Mammary epithelial cell (primary cell): ENCODE measurements at regions not wholly inside any gene's neighbourhood (a gene's known extent, or its start where the extent isn't known, plus 50 kb on each side); places are given as distances from the start of the nearest gene placed in this dataset.

ENCODE experiments used
- EZH2 ChIP-seq: IDR thresholded peaks from 2 replicates; pipeline ENCODE4 v1.6.1; 2012; ENCODE audit warnings: low read length, inconsistent platforms, borderline replicate concordance
- TF ChIP-seq, protein P1 (sequence below), 2 donors: IDR thresholded peaks in 1 of 2; conservative IDR thresholded peaks in 1 of 2; 2 replicates each; pipeline ENCODE4 v1.5.1; 2011 to 2012; ENCODE audit warnings: inconsistent platforms in 2 of 2, low read length in 2 of 2, mild to moderate bottlenecking in 2 of 2, control low read depth in 1 of 2, low read depth in 1 of 2; ENCODE audit not compliant: insufficient read depth in 1 of 2; ENCODE audit errors: extremely low read depth in 1 of 2

DNA sequence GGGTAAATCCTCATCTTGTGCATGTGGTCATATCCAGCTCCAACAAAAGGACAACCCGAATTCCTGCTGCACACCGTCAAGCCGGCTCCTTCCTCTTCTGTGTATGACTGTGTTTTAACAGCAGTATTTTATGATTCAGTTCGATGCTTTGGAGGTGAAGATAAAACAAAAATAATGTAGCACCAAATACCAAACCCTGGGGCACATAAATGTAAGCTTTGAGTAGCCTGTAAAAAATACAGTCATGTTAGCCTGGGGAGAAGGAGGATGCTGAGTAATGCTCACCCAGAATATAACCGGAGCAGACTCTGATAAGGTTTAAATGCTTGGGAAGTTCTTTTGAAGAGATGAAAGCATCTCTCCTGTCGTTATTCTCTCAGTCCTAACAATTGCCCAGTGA lies 225.0 kb downstream of the SUCLG1 start:
- TF ChIP-seq, protein P1, sequence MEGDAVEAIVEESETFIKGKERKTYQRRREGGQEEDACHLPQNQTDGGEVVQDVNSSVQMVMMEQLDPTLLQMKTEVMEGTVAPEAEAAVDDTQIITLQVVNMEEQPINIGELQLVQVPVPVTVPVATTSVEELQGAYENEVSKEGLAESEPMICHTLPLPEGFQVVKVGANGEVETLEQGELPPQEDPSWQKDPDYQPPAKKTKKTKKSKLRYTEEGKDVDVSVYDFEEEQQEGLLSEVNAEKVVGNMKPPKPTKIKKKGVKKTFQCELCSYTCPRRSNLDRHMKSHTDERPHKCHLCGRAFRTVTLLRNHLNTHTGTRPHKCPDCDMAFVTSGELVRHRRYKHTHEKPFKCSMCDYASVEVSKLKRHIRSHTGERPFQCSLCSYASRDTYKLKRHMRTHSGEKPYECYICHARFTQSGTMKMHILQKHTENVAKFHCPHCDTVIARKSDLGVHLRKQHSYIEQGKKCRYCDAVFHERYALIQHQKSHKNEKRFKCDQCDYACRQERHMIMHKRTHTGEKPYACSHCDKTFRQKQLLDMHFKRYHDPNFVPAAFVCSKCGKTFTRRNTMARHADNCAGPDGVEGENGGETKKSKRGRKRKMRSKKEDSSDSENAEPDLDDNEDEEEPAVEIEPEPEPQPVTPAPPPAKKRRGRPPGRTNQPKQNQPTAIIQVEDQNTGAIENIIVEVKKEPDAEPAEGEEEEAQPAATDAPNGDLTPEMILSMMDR (conservative IDR thresholded peaks at IDR 0.05 in 1 of 2, IDR thresholded peaks at IDR 0.05 in 1 of 2; ENCODE audit: extremely low read depth in 1 of 2, insufficient read depth in 1 of 2, low read depth in 1 of 2, low read length in 2 of 2), result no peak
- TF ChIP-seq EZH2, result no peak
